ENCODE measurements at regions not wholly inside any gene's neighbourhood (a gene's known extent, or its start where the extent isn't known, plus 50 kb on each side); places are given as distances from the start of the nearest gene placed in this dataset.

- TF ChIP-seq CTCF (IDR thresholded peaks at IDR 0.05 in 2 of 3, conservative IDR thresholded peaks at IDR 0.05 in 1 of 3; ENCODE audit: control insufficient read depth in 2 of 3, extremely low read depth in 1 of 3, insufficient read depth in 1 of 3, low read depth in 3 of 3, low read length in 3 of 3) (no peak), POLR2A (IDR thresholded peaks at IDR 0.05; ENCODE audit: low read depth, low read length) (no peak), MEF2A (IDR thresholded peaks at IDR 0.05; ENCODE audit: insufficient read depth, low read depth, low read length) (no peak), ZNF24 (IDR thresholded peaks at IDR 0.05) (no peak), CHD1 (IDR thresholded peaks at IDR 0.05; ENCODE audit: low read depth, low read length) (no peak), RAD21 (IDR thresholded peaks at IDR 0.05; ENCODE audit: insufficient read depth, low read depth, low read length) (no peak), ZBTB33 (IDR thresholded peaks at IDR 0.05) (no peak), SUZ12 (IDR thresholded peaks at IDR 0.05; ENCODE audit: unreplicated experiment) (no peak), MAX (IDR thresholded peaks at IDR 0.05; ENCODE audit: low read depth, low read length) (no peak), ZNF274 (IDR thresholded peaks at IDR 0.05; ENCODE audit: insufficient read depth, insufficient read length) (no peak)
Observed at GRCh38 chr4:96844858-96845490, 1005.1 kb downstream of the PDHA2 start.

Data from GM12878 (cell line).